OCI-LY1 (cell line): ENCODE measurements at regions not wholly inside any gene's neighbourhood (a gene's known extent, or its start where the extent isn't known, plus 50 kb on each side); places are given as distances from the start of the nearest gene placed in this dataset.

Experiments used
- CTCF ChIP-seq: fragments of 200-600 bp; sonication (generic), shearing (Covaris generic); IDR thresholded peaks from 2 replicates; pipeline ENCODE4 v1.5.1; 2017; ENCODE audit warnings: mild to moderate bottlenecking, antibody characterized with exemption, low read length, moderate library complexity, mixed read lengths
- EZH2 ChIP-seq: fragments of 200-600 bp; sonication (generic), shearing (Covaris generic); IDR thresholded peaks from 2 replicates; pipeline ENCODE4 v1.8.0; 2017; ENCODE audit warnings: borderline replicate concordance, mixed run types, mild to moderate bottlenecking, antibody characterized with exemption, low read length, moderate library complexity, mixed read lengths

- TF ChIP-seq CTCF (no peak), EZH2 (no peak)
Measured at GRCh38 chr16:63539276-63539675, 1503.0 kb upstream of the CDH8 start.
